Neural crest cell (in vitro differentiated cells): ENCODE measurements at regions not wholly inside any gene's neighbourhood (a gene's known extent, or its start where the extent isn't known, plus 50 kb on each side); places are given as distances from the start of the nearest gene placed in this dataset.

Source experiments
- DNase-seq: peaks from one replicate; pipeline ENCODE4 v3.0.0; 2021; ENCODE audit warnings: low read depth, mixed read lengths, low spot score
- H3K27ac Mint-ChIP-seq: one replicate; pipeline ENCODE4 v1.8.0; 2021; ENCODE audit warnings: mild to moderate bottlenecking, mixed read lengths; ENCODE audit not compliant: unreplicated experiment
- H3K27me3 Mint-ChIP-seq: 2 replicates; pipeline ENCODE4 v1.8.0; 2021; ENCODE audit warnings: low read depth, mild to moderate bottlenecking, mixed read lengths
- H3K36me3 Mint-ChIP-seq: 2 replicates; pipeline ENCODE4 v1.8.0; 2021; ENCODE audit warnings: low read depth, mild to moderate bottlenecking, mixed read lengths
- H3K4me1 Mint-ChIP-seq: 2 replicates; pipeline ENCODE4 v1.8.0; 2021; ENCODE audit warnings: mixed read lengths
- H3K4me3 Mint-ChIP-seq: one replicate; pipeline ENCODE4 v1.8.0; 2021; ENCODE audit warnings: mild to moderate bottlenecking, mixed read lengths
- H3K9me3 Mint-ChIP-seq: 2 replicates; pipeline ENCODE4 v1.8.0; 2021; ENCODE audit warnings: mixed read lengths
- CTCF ChIP-seq: fragments of 200-600 bp; sonication (generic); conservative IDR thresholded peaks from 2 replicates; pipeline ENCODE4 v1.5.0; 2021; ENCODE audit warnings: antibody characterized with exemption, mild to moderate bottlenecking

- no peaks in the 10 kb centered on the region for H3K27me3 Mint-ChIP-seq
- H3K4me1 Mint-ChIP-seq: no peaks in the 10 kb centered on the region
- DNase-seq: no peak
- no peaks in the 10 kb centered on the region for H3K9me3 Mint-ChIP-seq
- no peak for TF ChIP-seq CTCF
- no peak overlapping the region for H3K4me3 Mint-ChIP-seq
- H3K27ac Mint-ChIP-seq: no peak overlapping the region
- H3K36me3 Mint-ChIP-seq: no peaks in the 10 kb centered on the region
Measured at GRCh38 chr2:17190527-17190926, 327.7 kb downstream of the RAD51AP2 start.

GRCh38 chr2:17188721-17189120 is 329.5 kb downstream of the RAD51AP2 start:
- TF ChIP-seq CTCF: no peak
- H3K36me3 Mint-ChIP-seq: no peaks in the 10 kb centered on the region
- H3K4me1 Mint-ChIP-seq: no peaks in the 10 kb centered on the region
- H3K9me3 Mint-ChIP-seq: no peaks in the 10 kb centered on the region
- no peak for DNase-seq
- no peaks in the 10 kb centered on the region for H3K27me3 Mint-ChIP-seq
- no peak overlapping the region for H3K27ac Mint-ChIP-seq
- H3K4me3 Mint-ChIP-seq: no peak overlapping the region

GRCh38 chr2:17184512-17184911 is 333.7 kb downstream of the RAD51AP2 start:
- no peak for TF ChIP-seq CTCF
- H3K27me3 Mint-ChIP-seq: no peaks in the 10 kb centered on the region
- no peak overlapping the region for H3K27ac Mint-ChIP-seq

GRCh38 chr2:17182399-17182798 is 335.8 kb downstream of the RAD51AP2 start:
- Mint-ChIP-seq H3K4me3 (no peak overlapping the region), H3K27me3 (no peaks in the 10 kb centered on the region), H3K36me3 (no peaks in the 10 kb centered on the region), H3K27ac (no peak overlapping the region), H3K4me1 (no peaks in the 10 kb centered on the region), H3K9me3 (no peaks in the 10 kb centered on the region)
- TF ChIP-seq CTCF: no peak
- no peak for DNase-seq

More at GRCh38 chr2:17184512-17184911, 333.7 kb downstream of the RAD51AP2 start:
- no peaks in the 10 kb centered on the region for H3K4me1 Mint-ChIP-seq
- no peak overlapping the region for H3K4me3 Mint-ChIP-seq
- H3K36me3 Mint-ChIP-seq: no peaks in the 10 kb centered on the region
- no peak for DNase-seq
- H3K9me3 Mint-ChIP-seq: no peaks in the 10 kb centered on the region

GRCh38 chr2:17181051-17181752 is 337.0 kb downstream of the RAD51AP2 start:
- H3K36me3 Mint-ChIP-seq: no peaks in the 10 kb centered on the region
- TF ChIP-seq CTCF: no peak
- H3K4me3 Mint-ChIP-seq: no peak overlapping the region
- no peak overlapping the region for H3K27ac Mint-ChIP-seq
- no peaks in the 10 kb centered on the region for H3K9me3 Mint-ChIP-seq
- DNase-seq: no peak
- H3K4me1 Mint-ChIP-seq: no peaks in the 10 kb centered on the region
- no peaks in the 10 kb centered on the region for H3K27me3 Mint-ChIP-seq
